ENCODE measurements at regions not wholly inside any gene's neighbourhood (a gene's known extent, or its start where the extent isn't known, plus 50 kb on each side); places are given as distances from the start of the nearest gene placed in this dataset.

GRCh38 chr7:72524037-72524436 lies 111.9 kb upstream of the CALN1 start:
- no peak for DNase-seq

GRCh38 chr7:72504061-72504706 lies 92.0 kb upstream of the CALN1 start:
- DNase-seq: peak; percentile 23

DNA sequence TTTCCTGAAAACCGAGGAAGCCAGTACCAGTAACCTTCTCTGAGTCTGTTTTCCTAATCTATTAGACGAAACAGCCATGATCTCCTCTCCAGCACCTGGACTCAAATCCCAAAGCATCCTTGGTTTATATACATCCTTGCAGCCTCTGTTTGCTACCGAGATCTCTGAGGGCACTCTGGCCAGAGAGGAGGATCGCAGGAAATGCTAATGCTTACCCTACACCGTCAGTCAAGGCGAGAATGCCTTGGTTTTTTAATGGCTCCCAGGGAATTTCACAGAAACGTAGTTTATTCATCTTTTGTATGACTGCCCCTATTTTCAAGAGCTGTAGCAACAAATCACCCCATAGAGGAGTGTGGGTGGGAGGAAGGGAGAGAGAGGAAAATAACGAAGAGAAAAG lies 91.5 kb upstream of the CALN1 start:
- no peak for DNase-seq

GRCh38 chr7:72494807-72495206 lies 82.7 kb upstream of the CALN1 start:
- no peak for DNase-seq

DNA sequence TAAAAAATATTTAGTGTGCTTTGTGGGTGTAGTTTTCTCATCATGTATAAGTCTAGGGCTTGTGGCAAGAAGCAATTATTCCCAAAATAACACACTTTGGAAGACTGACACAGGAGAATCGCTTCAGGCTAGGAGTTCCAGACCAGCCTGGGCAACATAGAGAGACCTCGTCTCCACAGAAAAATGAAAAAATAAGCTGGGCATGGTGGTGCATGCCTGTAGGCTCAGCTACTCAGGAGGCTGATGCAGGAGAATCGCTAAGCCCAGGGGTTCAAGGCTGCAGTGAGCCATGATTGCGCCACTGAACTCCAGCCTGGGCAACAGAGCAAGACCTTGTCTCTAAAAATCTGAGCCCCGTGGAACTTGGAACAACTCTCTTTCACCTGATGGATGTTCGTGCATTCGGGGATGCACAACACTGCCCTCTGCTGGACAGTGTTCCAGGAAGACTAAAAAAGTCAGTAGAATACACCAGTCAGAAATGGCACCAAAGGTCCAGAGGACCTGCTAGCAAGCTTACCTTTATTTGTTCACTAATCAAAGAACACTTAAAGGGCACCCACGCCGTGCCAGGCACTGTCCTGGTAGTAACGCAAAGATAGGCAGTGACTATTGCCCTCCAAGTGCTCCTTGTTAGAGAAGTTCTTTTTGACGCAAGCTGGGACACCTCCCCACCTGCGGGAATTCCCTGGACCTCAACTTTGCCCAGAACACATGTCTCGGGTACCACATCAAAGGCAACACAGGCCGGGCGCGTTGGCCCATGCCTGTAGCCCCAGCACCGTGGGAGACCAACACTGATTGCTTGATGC lies 81.9 kb upstream of the CALN1 start:
- DNase-seq: peak; percentile 55

- peak; percentile 72 for DNase-seq
These were observed 80.4 kb upstream of the CALN1 start for GRCh38 chr7:72492461-72493065.

GRCh38 chr7:72490301-72490700 lies 78.2 kb upstream of the CALN1 start:
- DNase-seq: no peak

GRCh38 chr7:72481934-72482333 lies 69.8 kb upstream of the CALN1 start:
- no peak for DNase-seq

DNA sequence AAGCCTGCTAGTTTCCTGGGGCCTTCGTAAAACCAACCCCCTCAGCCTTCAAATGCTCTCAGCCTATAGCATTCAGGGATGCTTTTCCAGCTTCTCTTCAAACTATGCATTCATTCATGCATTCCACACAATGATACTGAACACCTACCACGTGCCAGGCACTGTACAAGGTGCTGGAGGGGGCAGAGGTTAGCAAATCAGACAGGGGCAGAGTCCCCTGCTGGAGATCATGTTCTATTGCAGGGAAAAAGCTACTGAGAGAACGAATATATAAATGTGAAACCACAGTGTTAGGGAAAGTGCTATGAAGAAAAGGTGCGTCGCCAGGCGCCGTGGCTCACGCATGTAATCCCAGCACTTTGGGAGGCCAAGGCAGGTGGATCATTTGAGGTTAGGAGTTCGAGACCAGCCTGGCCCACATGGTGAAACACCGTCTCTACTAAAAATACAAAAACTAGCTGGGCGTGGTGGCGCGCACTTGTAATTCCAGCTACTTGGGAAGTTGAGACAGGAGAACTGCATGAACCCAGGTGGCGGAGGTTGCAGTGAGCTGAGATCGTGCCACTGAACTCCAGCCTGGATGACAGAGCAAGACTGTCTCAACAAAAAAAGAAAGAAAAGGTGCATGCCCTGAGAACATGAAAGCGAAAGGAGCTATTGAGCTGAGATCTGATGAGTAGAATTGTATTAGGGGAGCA lies 64.6 kb upstream of the CALN1 start:
- no peak for DNase-seq

DNA sequence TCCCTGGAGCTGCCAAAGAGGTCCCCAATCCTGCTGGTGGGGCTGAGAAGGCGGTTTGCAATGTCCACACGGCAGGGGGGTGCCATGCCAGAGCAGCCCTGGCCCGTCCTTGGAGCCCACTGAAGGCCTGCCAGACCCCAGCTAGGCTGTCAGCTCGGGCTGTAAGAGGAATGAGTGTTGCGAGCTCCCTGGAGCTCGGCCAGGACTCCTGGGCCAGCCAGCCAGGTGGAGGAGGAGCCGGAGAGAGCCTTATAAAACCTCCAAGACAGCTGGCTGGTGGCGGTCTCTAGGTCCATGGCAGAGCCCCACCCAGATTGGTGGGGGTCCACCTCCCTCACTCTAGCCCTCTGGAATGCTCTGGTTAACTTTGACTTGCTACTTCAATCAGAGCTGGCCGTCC lies 55.1 kb upstream of the CALN1 start:
- DNase-seq: no peak

DNA sequence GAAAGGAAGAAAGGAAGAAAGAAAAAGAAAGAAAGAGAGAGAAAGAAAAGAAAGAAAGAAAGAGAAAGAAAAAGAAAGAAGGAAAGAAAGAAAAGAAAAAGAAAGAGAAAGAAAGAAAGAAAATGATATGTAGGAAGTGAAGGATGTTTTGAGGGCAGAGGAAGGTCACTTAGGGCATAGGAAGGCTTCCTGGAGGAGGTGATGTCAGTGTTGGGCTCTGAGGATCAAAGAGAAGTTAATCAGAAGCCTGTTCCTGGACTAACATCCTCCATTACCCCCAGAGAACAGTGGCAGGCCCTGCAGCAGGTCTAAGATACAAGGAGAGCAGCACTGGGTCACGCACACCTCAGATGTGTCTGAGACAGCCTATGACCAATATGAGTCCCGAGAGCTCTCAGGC lies 54.7 kb upstream of the CALN1 start:
- no peak for DNase-seq

GRCh38 chr7:72465521-72465920 lies 53.4 kb upstream of the CALN1 start:
- DNase-seq: no peak

DNA sequence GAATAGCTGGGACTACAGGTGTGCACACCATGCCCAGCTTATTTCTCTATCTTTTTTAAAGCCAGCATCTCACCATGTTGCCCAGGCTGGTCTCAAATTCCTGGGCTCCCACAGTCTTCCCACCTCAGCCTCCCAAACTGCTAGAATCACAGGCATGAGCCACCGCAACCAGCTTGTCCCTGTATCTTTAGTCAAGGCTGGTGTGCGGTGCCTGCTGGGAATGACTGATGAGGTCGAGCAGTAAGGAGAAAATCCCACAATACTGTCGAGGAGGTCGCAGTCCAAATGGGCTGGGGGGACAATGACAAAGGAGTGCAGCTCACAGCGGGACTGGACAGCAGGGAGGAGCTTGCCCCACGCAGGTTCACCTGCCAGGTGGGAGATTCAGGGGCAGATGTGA lies 50.2 kb upstream of the CALN1 start:
- no peak for DNase-seq

Measured in NCI-H2227 treated with DMSO at 0.1 percent for 48 hours (cell line).